Sigmoid colon (tissue), 4 donors: ENCODE measurements at regions not wholly inside any gene's neighbourhood (a gene's known extent, or its start where the extent isn't known, plus 50 kb on each side); places are given as distances from the start of the nearest gene placed in this dataset.

Experiments
- EP300 ChIP-seq, 4 donors: sonication (generic); formaldehyde crosslinking; IDR thresholded peaks; one replicate each; pipeline ENCODE4 v1.6.1; 2017; ENCODE audit warnings: antibody characterized with exemption in 4 of 4
- POLR2A ChIP-seq, 2 donors: fragments of 450-650 bp; IDR thresholded peaks; one replicate each; pipeline ENCODE4 v1.6.1; 2016; ENCODE audit warnings: antibody characterized with exemption in 2 of 2, mild to moderate bottlenecking in 2 of 2, moderate library complexity in 2 of 2

- TF ChIP-seq EP300 (IDR thresholded peaks at IDR 0.05) (no peak), POLR2A (IDR thresholded peaks at IDR 0.05) (no peak)
Measured at GRCh38 chr17:70987867-70988340, 818.6 kb downstream of the KCNJ2 start.
